GM10266 (cell line): ENCODE measurements at regions not wholly inside any gene's neighbourhood (a gene's known extent, or its start where the extent isn't known, plus 50 kb on each side); places are given as distances from the start of the nearest gene placed in this dataset.

Experiments used
- DNase-seq: peaks from one replicate; pipeline ENCODE4 v3.0.0; 2012; ENCODE audit errors: extremely low spot score
- CTCF ChIP-seq: IDR thresholded peaks from 2 replicates; pipeline ENCODE4 v1.5.1; 2012; ENCODE audit warnings: mild to moderate bottlenecking, low read depth; ENCODE audit not compliant: control insufficient read depth, insufficient read depth; ENCODE audit errors: missing control alignments

- no peak for TF ChIP-seq CTCF
Observed at GRCh38 chr9:90308691-90309090, 333.9 kb downstream of the DIRAS2 start.

DNA sequence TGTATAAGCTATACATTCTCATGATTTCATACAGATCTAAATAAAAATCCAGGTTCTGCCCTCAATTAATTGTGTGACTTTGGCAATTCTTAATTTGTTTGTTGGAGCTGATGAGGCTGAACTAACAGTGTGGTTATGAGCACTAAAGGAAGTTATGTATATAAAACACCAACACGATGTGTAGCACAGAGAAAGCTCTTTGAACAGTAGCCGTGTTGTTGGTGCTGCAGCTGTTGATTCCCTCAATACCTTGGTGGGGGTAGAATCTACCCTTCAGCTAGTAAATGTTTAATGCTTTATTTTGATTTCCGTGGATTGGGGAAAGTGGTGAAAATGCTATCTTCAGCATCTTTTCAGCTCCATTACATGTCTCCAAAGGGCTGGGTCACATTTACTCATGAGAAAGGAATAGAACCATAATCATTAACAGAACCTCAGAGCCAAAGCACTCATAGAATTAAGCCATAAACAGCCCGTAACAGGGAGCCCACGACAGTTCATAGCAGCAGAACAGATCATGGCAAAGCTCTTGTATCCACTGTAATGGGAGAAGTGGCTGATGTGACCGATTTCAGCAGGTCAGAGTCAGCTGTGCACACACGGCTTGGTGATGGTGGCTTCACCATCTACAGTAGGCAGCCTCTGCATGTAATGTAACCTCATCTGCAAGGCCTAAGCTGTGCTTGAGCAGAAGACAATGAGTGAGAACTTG is 332.7 kb downstream of the DIRAS2 start:
- no peak for TF ChIP-seq CTCF
- DNase-seq: no peak

More at GRCh38 chr9:90308691-90309090, 333.9 kb downstream of the DIRAS2 start:
- no peak for DNase-seq

DNA sequence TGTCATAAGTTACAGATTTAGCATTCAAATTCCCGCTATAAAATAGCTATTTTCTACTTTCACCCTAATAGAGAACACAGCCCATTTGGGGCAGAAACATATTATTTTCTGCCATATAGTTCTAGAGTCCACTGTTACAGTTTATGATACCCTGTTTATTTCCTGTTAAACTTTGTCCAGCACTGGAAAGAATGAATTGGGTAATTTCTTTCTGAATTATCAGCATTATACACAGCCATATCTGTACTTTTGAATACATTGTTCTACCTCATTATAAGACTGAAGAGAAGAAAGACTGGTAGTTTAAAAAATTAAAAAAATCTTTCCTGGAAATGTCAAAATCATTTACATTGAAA is 332.1 kb downstream of the DIRAS2 start:
- TF ChIP-seq CTCF: no peak
- no peak for DNase-seq

- no peak for TF ChIP-seq CTCF
Observed at GRCh38 chr9:90311811-90312210, 330.8 kb downstream of the DIRAS2 start.

DNA sequence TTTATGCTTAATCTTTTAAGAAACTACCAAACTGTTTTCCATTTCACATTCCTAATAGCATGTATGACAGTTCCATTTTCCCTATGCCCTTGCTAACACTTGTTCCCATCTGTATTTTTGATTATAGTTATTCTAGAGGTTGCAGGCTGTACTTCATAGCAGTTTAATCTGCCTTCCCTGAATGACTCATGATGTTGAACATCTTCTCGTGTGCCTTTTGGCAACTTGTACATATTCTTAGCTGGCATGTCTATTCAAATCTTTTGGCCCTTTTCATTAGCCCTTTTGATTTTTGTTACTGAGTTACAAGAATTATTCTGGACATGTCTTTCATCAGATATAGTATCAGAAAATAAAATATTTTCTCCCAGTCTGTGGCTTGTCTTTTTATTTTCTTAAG is 320.3 kb downstream of the DIRAS2 start:
- DNase-seq: no peak
- TF ChIP-seq CTCF: no peak

More at GRCh38 chr9:90311811-90312210, 330.8 kb downstream of the DIRAS2 start:
- DNase-seq: no peak

- no peak for DNase-seq
- no peak for TF ChIP-seq CTCF
Observed at GRCh38 chr9:90325913-90326653, 316.5 kb downstream of the DIRAS2 start.

GRCh38 chr9:90330231-90330630 is 312.4 kb downstream of the DIRAS2 start:
- no peak for DNase-seq
- TF ChIP-seq CTCF: no peak
